HG03103 (cell line): ENCODE measurements at regions not wholly inside any gene's neighbourhood (a gene's known extent, or its start where the extent isn't known, plus 50 kb on each side); places are given as distances from the start of the nearest gene placed in this dataset.

Source experiments
- ATAC-seq: cut with Tn5 transposase; IDR thresholded peaks from one replicate; pipeline ENCODE4 v1.9.1; 2021; ENCODE audit warnings: low read depth; ENCODE audit not compliant: unreplicated experiment

DNA sequence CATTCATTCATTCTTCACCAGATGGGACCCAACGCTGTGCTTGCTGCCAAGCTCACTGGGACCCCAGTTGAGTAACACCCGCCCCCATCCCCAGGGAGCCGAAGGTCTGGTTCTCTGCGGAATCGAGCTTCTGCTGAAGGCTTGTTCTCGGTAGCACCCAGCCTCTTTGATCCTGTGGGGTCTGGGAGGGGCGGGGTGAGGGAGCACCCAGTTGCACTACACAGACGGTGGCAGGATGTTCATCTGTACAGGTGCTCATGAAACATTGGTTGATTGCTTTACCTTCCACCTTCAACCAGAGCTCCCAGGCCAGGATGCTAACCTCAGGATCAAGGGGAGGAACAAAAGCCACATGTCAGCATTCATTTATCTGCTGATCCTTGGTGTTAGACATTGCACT lies 77.7 kb upstream of the RGMA start:
- no peak for ATAC-seq

GRCh38 chr15:93165734-93166470 lies 76.9 kb upstream of the RGMA start:
- no peak for ATAC-seq

GRCh38 chr15:93164409-93164808 lies 75.4 kb upstream of the RGMA start:
- ATAC-seq, result no peak

GRCh38 chr15:93162560-93162959 lies 73.5 kb upstream of the RGMA start:
- ATAC-seq, result no peak

DNA sequence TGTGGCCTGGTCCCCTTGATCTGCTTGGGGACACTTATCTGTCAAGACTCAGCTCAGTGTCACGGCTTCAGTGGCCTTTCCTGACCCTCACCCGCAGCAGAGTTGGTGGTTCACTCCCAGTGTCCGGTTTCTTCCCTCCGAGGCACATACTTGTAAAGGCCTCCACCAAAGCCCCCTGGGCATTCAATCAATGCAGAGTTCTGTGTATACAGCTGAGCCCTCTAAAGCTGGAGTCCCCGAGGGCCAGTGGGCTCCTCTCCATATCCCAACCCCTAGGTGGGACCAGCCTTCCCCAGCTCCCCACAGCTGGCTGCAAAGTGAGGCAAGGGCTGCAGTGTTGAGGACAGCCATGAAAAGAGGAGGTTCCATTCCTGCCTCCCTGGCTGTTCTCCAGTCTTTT lies 70.9 kb upstream of the RGMA start:
- ATAC-seq, result no peak

- ATAC-seq, result no peak
Observed at GRCh38 chr15:93158097-93158900, 69.3 kb upstream of the RGMA start.

- no peak for ATAC-seq
Observed at GRCh38 chr15:93154666-93155065, 65.7 kb upstream of the RGMA start.

GRCh38 chr15:93152951-93153350 lies 63.9 kb upstream of the RGMA start:
- ATAC-seq, result no peak

GRCh38 chr15:93152360-93152759 lies 63.3 kb upstream of the RGMA start:
- no peak for ATAC-seq

DNA sequence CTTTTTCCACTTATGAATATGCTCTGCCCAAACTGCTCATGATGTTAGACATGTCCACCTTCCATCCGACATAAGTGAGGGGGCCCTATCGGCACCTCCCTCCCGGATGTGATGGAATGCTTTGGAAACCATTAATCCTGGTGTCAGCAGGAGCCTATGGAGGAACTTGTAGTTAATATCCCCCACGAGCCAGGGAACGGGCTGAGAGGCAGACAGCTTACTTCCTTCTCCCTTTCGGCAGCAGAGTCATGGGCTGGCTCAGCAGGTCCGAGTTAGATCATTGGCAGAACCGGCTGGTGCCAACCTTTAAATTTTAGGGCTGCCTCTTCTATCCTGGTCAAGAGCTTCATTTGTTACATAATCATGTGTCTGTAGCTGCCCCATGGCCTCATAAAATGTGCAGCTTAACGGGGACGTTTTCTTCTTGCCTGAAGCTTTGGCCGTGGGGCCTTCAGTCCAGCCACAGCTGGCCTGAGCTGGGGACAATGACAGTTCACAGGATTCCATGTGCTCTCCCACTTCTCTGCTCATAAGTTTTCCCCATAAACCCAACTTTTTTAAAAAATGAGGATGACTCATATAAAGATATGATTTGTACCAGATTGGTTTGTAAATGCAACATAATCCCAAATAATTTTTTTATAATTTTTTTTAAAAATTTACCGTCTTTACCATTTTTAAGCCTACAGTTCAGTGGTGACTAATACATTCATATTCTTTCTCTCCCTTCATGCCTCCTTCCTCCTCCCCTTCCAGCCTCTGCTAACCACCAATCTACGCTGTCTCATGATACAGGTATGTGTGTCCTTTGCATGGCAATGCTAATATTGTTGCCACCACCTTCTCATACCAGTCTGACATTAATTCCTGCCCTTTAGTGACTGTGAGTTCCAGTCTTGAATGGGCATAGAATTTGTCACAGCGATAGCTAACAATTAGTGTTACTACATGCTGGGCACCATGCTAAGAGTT lies 62.2 kb upstream of the RGMA start:
- no peak for ATAC-seq

- ATAC-seq, result no peak
Observed at GRCh38 chr15:93146601-93147000, 57.6 kb upstream of the RGMA start.

GRCh38 chr15:93146196-93146595 lies 57.2 kb upstream of the RGMA start:
- ATAC-seq, result no peak

DNA sequence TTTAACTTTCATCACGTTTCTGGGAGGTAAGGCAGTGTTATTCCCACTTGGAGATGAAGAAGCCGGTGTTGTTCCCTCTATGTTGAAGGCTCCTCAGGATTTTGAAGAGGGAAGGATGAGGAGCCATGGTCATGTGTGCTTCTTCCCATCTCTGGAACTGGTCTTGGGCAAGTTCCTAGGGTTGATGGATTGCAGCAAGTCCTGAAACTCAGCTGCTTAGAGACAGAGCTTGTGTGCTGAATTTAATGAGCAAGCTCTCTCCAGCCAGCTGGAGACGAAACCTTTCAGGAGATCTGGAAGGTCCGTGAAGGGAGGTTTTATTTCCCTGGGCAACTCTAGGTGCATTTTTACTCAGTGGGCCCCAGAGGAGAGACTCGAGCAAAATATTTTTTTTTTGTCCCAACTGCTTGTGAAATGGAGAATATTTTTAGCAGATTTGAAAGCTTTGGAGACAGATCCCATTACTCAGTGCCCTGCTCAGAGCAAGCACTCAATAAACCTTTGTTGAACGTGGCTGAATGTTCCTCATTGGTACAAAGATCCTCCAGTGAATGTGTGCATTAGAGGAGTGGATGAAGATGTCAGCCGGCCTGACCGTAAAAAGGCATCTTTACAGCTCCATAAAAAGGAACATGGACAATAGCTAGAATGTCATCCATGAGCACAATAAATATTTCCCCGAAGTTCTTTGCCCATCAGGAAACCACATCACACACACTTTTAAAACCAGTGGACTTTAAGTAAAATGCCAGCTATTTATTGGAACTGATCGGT lies 55.6 kb upstream of the RGMA start:
- ATAC-seq, result no peak

GRCh38 chr15:93143186-93143585 lies 54.2 kb upstream of the RGMA start:
- ATAC-seq, result no peak

GRCh38 chr15:93141371-93141794 lies 52.4 kb upstream of the RGMA start:
- ATAC-seq, result no peak

DNA sequence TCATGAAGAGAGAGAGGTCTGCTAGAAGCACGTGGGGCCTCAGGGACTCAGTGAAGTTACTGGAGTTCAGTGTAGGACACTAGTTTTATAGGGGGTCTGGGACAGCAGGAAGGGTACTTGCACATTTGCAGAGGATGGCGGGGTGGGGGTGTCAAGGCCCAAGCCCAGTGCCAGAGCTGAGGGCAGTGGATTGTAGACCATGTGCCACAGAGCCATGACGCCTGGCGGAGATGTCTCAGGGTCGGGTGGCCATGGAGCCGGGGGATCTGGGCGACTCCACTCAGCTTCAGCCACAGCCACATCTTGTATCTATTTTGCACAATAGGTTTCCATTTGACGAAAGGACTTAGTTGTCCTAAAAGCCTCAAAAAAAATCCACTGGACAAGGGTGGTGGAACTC lies 50.4 kb upstream of the RGMA start:
- ATAC-seq, result no peak

DNA sequence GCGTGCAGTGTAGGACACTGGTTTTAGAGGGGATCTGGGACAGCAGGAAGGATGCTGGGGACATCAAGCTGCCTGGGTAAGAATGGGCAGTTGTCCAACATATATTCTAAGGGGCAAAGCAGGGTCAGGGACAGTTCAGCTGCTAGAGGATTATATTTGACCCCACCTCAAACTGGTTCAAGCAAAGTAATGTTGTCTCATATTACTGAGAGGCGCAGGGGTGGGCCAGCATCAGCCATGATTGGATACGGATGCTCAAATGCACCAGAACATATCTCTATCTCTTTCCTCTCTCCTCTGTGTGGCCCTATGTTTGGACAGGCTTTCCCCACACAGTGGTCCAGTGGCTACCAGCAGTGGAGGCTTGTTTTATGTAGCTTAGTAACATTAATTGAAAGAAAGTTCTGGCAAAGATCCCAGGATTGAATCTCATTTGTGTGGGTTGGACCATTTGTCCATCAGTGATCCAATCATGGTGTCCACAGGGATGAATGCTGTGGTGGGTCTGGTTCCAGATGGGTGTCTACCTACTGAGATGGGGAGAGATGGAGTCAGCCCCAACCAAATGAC lies 49.8 kb upstream of the RGMA start:
- no peak for ATAC-seq
